ENCODE measurements at regions not wholly inside any gene's neighbourhood (a gene's known extent, or its start where the extent isn't known, plus 50 kb on each side); places are given as distances from the start of the nearest gene placed in this dataset.

- no peak for DNase-seq
Observed at GRCh38 chr1:189405419-189405818, 1072.2 kb downstream of the BRINP3 start.

GRCh38 chr1:189409774-189410173, 1067.9 kb downstream of the BRINP3 start:
- no peak for DNase-seq

GRCh38 chr1:189424746-189425331, 1052.8 kb downstream of the BRINP3 start:
- no peak for DNase-seq

- peak; percentile 4 for DNase-seq
Observed at GRCh38 chr1:189429610-189430009, 1048.1 kb downstream of the BRINP3 start.

GRCh38 chr1:189431447-189431846, 1046.2 kb downstream of the BRINP3 start:
- DNase-seq, result peak; percentile 33

GRCh38 chr1:189432753-189433152, 1044.9 kb downstream of the BRINP3 start:
- no peak for DNase-seq

GRCh38 chr1:189434461-189434860, 1043.2 kb downstream of the BRINP3 start:
- DNase-seq, result no peak

- DNase-seq, result no peak
Observed at GRCh38 chr1:189435398-189435797, 1042.3 kb downstream of the BRINP3 start.

- no peak for DNase-seq
Observed at GRCh38 chr1:189438808-189439207, 1038.9 kb downstream of the BRINP3 start.

GRCh38 chr1:189463166-189463565, 1014.5 kb downstream of the BRINP3 start:
- peak; percentile 18 for DNase-seq

- no peak for DNase-seq
Observed at GRCh38 chr1:189496768-189497167, 980.9 kb downstream of the BRINP3 start.

GRCh38 chr1:189499736-189500135, 977.9 kb downstream of the BRINP3 start:
- no peak for DNase-seq

GRCh38 chr1:189500778-189501177, 976.9 kb downstream of the BRINP3 start:
- DNase-seq, result no peak

- no peak for DNase-seq
Observed at GRCh38 chr1:189510827-189511226, 966.8 kb downstream of the BRINP3 start.

GRCh38 chr1:189513091-189513490, 964.6 kb downstream of the BRINP3 start:
- DNase-seq, result no peak

- DNase-seq, result no peak
Observed at GRCh38 chr1:189522441-189522840, 955.2 kb downstream of the BRINP3 start.

GRCh38 chr1:189524501-189524900, 953.2 kb downstream of the BRINP3 start:
- DNase-seq, result no peak

- no peak for DNase-seq
Observed at GRCh38 chr1:189530162-189530561, 947.5 kb downstream of the BRINP3 start.

- DNase-seq, result no peak
Observed at GRCh38 chr1:189538271-189538670, 939.4 kb downstream of the BRINP3 start.

- no peak for DNase-seq
Observed at GRCh38 chr1:189550498-189550897, 927.2 kb downstream of the BRINP3 start.

- DNase-seq, result no peak
Observed at GRCh38 chr1:189563784-189564183, 913.9 kb downstream of the BRINP3 start.

GRCh38 chr1:189567890-189568289, 909.8 kb downstream of the BRINP3 start:
- no peak for DNase-seq

- DNase-seq, result no peak
Observed at GRCh38 chr1:189596197-189596596, 881.5 kb downstream of the BRINP3 start.

- DNase-seq, result no peak
Observed at GRCh38 chr1:189597083-189597482, 880.6 kb downstream of the BRINP3 start.

- DNase-seq, result no peak
Observed at GRCh38 chr1:189605226-189605625, 872.4 kb downstream of the BRINP3 start.
